Lung microvascular endothelial cell (primary cell): ENCODE measurements at regions not wholly inside any gene's neighbourhood (a gene's known extent, or its start where the extent isn't known, plus 50 kb on each side); places are given as distances from the start of the nearest gene placed in this dataset.

Experiments used
- DNase-seq, 2 donors: peaks; one replicate each; pipeline versions ENCODE4 v3.0.0 to v3.0.0-alpha.2; 2010; ENCODE audit warnings: low read depth in 2 of 2

DNA sequence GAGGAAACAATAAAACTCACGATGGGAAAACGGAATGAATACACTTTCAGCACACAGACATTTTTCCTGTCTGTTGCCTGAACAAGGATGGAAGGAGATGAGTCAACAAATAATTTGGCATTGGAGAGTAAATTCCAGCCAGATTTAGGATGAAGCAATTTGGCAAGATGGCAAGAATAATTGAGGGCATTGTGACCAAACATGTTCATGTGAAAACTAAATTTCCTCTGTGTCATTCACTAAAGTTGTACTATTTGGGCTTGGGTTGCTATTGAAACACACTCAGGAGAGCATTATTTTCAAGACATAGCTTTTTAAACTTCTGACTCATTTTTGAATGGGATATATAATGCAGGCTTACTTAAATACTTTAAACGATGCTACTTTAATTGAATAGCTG is 1614.4 kb downstream of the PCDH19 start:
- peak in 1 of 2 donors; percentile 40 for DNase-seq

DNA sequence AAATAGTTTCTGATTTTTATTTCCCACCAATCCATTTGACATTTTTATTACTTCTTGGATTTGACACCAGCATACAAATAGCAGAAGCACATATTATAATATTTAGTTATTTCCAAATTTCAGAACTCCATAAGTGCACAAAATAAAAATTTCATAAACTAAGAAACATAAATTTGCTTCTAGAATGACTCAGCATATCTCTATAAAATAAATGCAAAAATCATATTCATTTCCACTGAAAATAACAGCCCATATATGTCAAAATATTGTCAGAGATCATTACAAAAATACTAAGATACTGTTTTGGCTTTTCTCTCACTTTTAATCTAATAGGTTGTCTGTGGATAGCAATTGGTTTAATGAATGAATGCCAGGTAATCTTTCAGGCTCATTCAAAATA is 1654.2 kb downstream of the PCDH19 start:
- DNase-seq = no peak

GRCh38 chrX:98731821-98732220 is 1678.3 kb downstream of the PCDH19 start:
- no peak for DNase-seq

DNA sequence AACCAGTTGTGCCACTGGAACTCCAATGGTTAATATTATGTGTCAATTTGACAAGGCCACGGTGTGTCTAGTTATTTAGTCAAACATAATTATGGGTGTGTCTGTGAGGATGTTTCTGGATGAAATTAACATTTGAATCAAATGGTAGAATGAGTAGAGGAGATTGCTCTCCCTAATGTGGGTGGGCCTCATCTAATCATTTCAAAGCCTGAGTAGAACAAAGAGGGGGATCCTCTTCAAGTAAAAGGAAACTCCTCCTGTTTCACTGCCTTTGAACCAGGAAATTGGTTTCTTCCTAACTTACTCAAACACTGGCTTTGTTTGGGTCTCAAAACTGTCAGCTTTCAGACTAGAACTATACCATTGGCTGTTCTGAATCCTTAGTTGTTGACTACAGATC is 1692.1 kb downstream of the PCDH19 start:
- DNase-seq = no peak
